Left ventricle myocardium inferior (tissue), 1 donor: ENCODE measurements at regions not wholly inside any gene's neighbourhood (a gene's known extent, or its start where the extent isn't known, plus 50 kb on each side); places are given as distances from the start of the nearest gene placed in this dataset.

Source experiments
- DNase-seq: peaks from one replicate; pipeline ENCODE4 v3.0.0-alpha.2; 2020
- H3K27ac ChIP-seq: fragments of 200-600 bp; replicated peaks from 2 replicates; pipeline ENCODE4 v1.8.0; 2021
- H3K27me3 ChIP-seq: fragments of 200-600 bp; 2 replicates; pipeline ENCODE4 v1.8.0; 2021; ENCODE audit warnings: low read depth
- H3K36me3 ChIP-seq: fragments of 200-600 bp; 2 replicates; pipeline ENCODE4 v1.8.0; 2021
- H3K4me1 ChIP-seq: fragments of 200-600 bp; 2 replicates; pipeline ENCODE4 v1.8.0; 2021
- H3K4me3 ChIP-seq: fragments of 200-600 bp; 2 replicates; pipeline ENCODE4 v1.8.0; 2021; ENCODE audit warnings: mild to moderate bottlenecking, moderate library complexity
- H3K9me3 ChIP-seq: fragments of 200-600 bp; replicated peaks from 2 replicates; pipeline ENCODE4 v1.8.0; 2021
- intact Hi-C: fragments of 100-400 bp; cut with micrococcal nuclease; formaldehyde crosslinking; loops from one replicate; pipeline ENCODE4 v1.11.0; 2022
- TF ChIP-seq, protein P1 (sequence below): fragments of 200-600 bp; IDR thresholded peaks from 2 replicates; pipeline ENCODE4 v1.8.0; 2021; ENCODE audit warnings: antibody characterized with exemption, mild to moderate bottlenecking, borderline replicate concordance
- donor health status: DM: no; HTN: yes; CAD: no; lungs with severe emphysema.

DNA sequence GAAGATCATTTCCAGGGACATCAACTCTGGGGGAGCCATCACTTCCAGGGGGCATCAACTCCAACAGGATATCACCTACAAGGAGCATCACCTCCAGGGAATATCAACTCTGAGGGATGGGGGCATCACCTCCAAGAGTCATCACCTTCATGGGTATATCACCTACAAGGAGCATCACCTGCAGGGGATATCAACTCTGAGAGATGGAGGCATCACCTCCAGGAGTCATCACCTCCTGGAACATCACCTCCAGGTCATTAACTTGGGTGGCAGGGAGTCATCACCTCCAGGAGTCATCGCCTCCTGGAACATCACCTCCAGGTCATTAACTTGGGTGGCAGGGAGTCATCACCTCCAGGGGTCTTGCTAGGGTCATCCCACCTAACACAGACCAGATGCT, 167.6 kb downstream of the NDUFA10 start:
- Histone ChIP-seq H3K4me3 (no peak overlapping the region), H3K36me3 (no peaks in the 10 kb centered on the region), H3K9me3 (no peaks in the 10 kb centered on the region), H3K27ac (no peak overlapping the region), H3K27me3 (peaks cover 79% of the 10 kb centered on the region), H3K4me1 (no peaks in the 10 kb centered on the region)
- intact Hi-C loops, result no loop called here
- TF ChIP-seq, protein P1, sequence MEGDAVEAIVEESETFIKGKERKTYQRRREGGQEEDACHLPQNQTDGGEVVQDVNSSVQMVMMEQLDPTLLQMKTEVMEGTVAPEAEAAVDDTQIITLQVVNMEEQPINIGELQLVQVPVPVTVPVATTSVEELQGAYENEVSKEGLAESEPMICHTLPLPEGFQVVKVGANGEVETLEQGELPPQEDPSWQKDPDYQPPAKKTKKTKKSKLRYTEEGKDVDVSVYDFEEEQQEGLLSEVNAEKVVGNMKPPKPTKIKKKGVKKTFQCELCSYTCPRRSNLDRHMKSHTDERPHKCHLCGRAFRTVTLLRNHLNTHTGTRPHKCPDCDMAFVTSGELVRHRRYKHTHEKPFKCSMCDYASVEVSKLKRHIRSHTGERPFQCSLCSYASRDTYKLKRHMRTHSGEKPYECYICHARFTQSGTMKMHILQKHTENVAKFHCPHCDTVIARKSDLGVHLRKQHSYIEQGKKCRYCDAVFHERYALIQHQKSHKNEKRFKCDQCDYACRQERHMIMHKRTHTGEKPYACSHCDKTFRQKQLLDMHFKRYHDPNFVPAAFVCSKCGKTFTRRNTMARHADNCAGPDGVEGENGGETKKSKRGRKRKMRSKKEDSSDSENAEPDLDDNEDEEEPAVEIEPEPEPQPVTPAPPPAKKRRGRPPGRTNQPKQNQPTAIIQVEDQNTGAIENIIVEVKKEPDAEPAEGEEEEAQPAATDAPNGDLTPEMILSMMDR, result no peak
- no peak for DNase-seq

DNA sequence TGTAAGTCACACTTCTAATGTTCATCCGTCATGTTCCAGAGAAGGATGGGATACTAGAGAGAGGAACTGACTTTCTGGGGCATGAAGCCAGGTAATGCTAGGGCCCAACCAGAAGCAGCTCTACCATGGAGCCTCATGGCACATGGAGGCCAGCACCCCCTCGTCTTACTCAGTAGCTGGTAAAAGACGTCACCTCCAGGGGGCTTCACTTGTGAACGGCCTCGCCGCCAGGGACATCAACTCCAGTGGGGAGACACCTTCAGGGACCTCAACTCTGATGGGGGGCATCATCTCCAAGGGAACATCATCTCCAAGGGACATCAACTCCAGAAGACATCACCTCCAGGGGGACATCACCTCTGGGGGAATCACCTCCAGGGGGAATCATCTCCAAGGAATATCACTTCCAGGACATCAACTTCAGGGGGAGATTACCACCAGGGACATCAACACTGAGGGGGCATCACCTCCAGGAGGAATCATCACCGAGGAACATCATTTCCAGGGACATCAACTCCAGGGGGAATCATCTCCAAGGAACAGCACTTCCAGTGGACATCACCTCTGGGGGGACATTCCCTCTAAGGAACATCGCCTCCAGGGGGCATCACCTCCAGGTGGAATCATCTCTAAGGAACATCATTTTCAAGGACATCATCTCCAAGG, 168.4 kb downstream of the NDUFA10 start:
- Histone ChIP-seq H3K27me3 (peaks cover 84% of the 10 kb centered on the region), H3K27ac (no peak overlapping the region), H3K4me1 (no peaks in the 10 kb centered on the region), H3K4me3 (no peak overlapping the region), H3K36me3 (no peaks in the 10 kb centered on the region), H3K9me3 (peaks cover 2% of the 10 kb centered on the region)
- TF ChIP-seq, protein P1, result no peak
- intact Hi-C loops, result no loop called here
- no peak for DNase-seq

DNA sequence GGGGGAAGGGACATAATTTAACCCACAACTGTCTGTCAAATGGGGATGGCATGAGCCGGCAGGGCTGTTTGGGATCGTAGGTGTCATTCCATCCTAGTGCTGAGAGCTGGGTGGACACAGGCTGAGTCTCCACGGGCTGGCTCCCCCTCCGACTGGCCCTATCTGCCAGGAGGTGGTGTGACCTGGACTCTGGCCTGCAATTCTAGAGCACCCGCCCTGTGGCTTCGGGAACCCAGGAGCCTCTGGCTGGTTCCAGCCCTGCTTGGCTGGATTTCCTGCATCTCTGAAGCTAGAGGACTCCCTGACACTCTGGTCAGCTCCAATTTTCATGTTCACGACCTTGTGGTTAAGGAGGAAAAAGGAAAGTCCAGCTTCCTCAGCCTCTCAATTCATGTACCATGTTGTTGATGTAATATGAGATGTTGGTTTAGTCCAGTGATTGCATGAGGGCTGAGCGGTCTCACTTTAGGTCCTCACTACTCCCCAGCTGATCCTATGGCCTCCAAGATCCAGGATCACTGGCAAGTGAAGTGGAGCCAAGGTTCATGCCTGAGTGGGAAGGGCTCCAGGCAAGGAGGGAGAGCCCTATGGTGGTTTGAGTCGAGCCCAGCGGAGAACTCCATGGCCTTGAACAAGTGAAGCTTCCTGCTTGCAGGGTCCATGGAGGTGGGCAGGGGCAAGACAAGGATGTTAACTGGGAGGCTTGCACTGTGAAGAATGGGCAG, 169.1 kb downstream of the NDUFA10 start:
- no peak overlapping the region for H3K27ac ChIP-seq
- H3K36me3 ChIP-seq, result no peaks in the 10 kb centered on the region
- no peak overlapping the region for H3K4me3 ChIP-seq
- H3K9me3 ChIP-seq, result peaks cover 10% of the 10 kb centered on the region
- TF ChIP-seq, protein P1, result no peak
- H3K27me3 ChIP-seq, result peaks cover 81% of the 10 kb centered on the region
- no peak for DNase-seq
- H3K4me1 ChIP-seq, result no peaks in the 10 kb centered on the region
- intact Hi-C loops, result no loop called here

DNA sequence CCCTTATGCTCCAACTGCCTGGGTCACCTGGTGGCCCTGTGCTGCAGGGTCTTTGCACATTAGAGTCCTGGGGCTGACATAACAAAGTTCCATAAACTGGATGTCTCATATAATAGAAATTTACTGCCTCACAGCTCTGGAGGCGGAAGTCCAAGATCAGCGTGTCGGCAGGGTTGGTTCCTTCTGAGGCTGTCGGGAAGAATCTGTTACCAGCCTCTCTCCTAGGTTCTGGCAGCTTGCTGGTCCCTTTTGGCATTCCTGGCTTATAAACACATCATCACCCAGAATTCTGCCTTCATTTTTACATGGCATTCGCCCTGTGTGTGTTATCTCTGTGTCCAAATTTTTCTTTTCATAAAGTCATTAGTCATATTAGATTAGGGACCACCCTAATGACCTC, 170.5 kb downstream of the NDUFA10 start:
- H3K4me1 ChIP-seq, result no peaks in the 10 kb centered on the region
- peaks cover 68% of the 10 kb centered on the region for H3K27me3 ChIP-seq
- no peak overlapping the region for H3K4me3 ChIP-seq
- H3K9me3 ChIP-seq, result peaks cover 24% of the 10 kb centered on the region
- H3K27ac ChIP-seq, result no peak overlapping the region
- no peaks in the 10 kb centered on the region for H3K36me3 ChIP-seq
- TF ChIP-seq, protein P1, result no peak
- DNase-seq, result no peak
- intact Hi-C loops, result no loop called here

DNA sequence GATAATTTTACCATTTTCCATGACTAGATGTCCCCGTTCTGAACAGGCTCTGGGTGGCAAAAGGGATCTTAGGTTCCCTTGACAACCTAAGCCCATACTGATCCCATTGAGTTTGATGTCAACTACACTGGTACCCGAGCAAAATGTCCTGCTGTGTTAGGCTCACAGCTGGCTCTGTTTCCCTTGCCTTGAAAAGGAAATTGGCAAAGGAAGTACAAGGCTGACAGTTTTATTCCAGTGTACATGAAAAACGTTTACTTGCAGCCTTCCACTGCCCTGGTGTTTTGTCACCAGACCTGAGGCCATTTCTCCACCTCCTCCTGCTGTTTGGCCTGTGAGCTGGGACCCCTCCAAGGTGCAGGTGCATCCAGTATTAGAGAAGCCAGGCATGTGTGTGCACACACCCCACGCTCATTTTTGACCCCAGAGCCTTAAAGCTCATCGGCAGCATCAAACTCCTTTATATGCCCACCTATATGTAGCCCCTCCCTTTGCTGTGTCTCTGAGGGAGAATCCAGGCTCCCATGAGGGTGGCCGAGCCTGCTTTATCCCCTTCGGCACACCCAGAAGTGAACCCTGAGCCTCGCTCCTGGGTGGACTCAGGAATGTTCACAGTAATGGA, 171.3 kb downstream of the NDUFA10 start:
- Histone ChIP-seq H3K27me3 (peaks cover 64% of the 10 kb centered on the region), H3K4me1 (no peaks in the 10 kb centered on the region), H3K27ac (no peak overlapping the region), H3K9me3 (peaks cover 27% of the 10 kb centered on the region), H3K36me3 (no peaks in the 10 kb centered on the region), H3K4me3 (no peak overlapping the region)
- DNase-seq, result no peak
- intact Hi-C loops, result no loop called here
- TF ChIP-seq, protein P1, result no peak
